Osteocyte (in vitro differentiated cells): ENCODE measurements at regions not wholly inside any gene's neighbourhood (a gene's known extent, or its start where the extent isn't known, plus 50 kb on each side); places are given as distances from the start of the nearest gene placed in this dataset.
A peak's percentile ranks its signal among the peaks of the same experiment; 100 is the strongest.

Source experiments
- DNase-seq: peaks from one replicate; pipeline ENCODE4 v3.0.0; 2021; ENCODE audit warnings: mixed read lengths; ENCODE audit not compliant: unreplicated experiment; ENCODE audit errors: extremely low spot score
- H3K27ac Mint-ChIP-seq: one replicate; pipeline ENCODE4 v1.8.0; 2021; ENCODE audit warnings: mild to moderate bottlenecking, mixed read lengths; ENCODE audit not compliant: unreplicated experiment
- H3K27me3 Mint-ChIP-seq: one replicate; pipeline ENCODE4 v1.8.0; 2021; ENCODE audit warnings: mixed read lengths; ENCODE audit not compliant: unreplicated experiment
- H3K36me3 Mint-ChIP-seq: one replicate; pipeline ENCODE4 v1.8.0; 2021; ENCODE audit warnings: mixed read lengths; ENCODE audit not compliant: unreplicated experiment
- H3K4me1 Mint-ChIP-seq: one replicate; pipeline ENCODE4 v1.8.0; 2021; ENCODE audit warnings: mixed read lengths; ENCODE audit not compliant: unreplicated experiment
- H3K4me3 Mint-ChIP-seq: one replicate; pipeline ENCODE4 v1.8.0; 2021; ENCODE audit warnings: mild to moderate bottlenecking, moderate library complexity, mixed read lengths; ENCODE audit not compliant: unreplicated experiment
- H3K9me3 Mint-ChIP-seq: one replicate; pipeline ENCODE4 v1.8.0; 2021; ENCODE audit warnings: mixed read lengths; ENCODE audit not compliant: unreplicated experiment
- CTCF ChIP-seq: fragments of 200-600 bp; sonication (generic); IDR thresholded peaks from 2 replicates; pipeline ENCODE4 v1.5.0; 2021; ENCODE audit warnings: antibody characterized with exemption, mild to moderate bottlenecking, moderate library complexity

- Mint-ChIP-seq H3K4me3 (no peak overlapping the region), H3K27ac (no peak overlapping the region), H3K27me3 (no peaks in the 10 kb centered on the region), H3K9me3 (no peaks in the 10 kb centered on the region), H3K4me1 (peaks cover 3% of the 10 kb centered on the region), H3K36me3 (no peaks in the 10 kb centered on the region)
- no peak for TF ChIP-seq CTCF
- no peak for DNase-seq
Measured at GRCh38 chr15:87619161-87619960, 637.2 kb downstream of the NTRK3 start.

- no peak for TF ChIP-seq CTCF
- no peaks in the 10 kb centered on the region for H3K36me3 Mint-ChIP-seq
- no peak overlapping the region for H3K27ac Mint-ChIP-seq
- peaks cover 3% of the 10 kb centered on the region for H3K4me1 Mint-ChIP-seq
- H3K9me3 Mint-ChIP-seq, result no peaks in the 10 kb centered on the region
- H3K4me3 Mint-ChIP-seq, result no peak overlapping the region
- DNase-seq, result no peak
- H3K27me3 Mint-ChIP-seq, result no peaks in the 10 kb centered on the region
Measured at GRCh38 chr15:87618203-87618725, 638.3 kb downstream of the NTRK3 start.

GRCh38 chr15:87614704-87615103, 641.8 kb downstream of the NTRK3 start:
- Mint-ChIP-seq H3K36me3 (no peaks in the 10 kb centered on the region), H3K27ac (no peak overlapping the region), H3K27me3 (no peaks in the 10 kb centered on the region), H3K4me3 (no peak overlapping the region), H3K4me1 (peaks cover 10% of the 10 kb centered on the region), H3K9me3 (no peaks in the 10 kb centered on the region)
- DNase-seq, result no peak
- no peak for TF ChIP-seq CTCF

- DNase-seq, result no peak
- Mint-ChIP-seq H3K4me3 (no peak overlapping the region), H3K27me3 (no peaks in the 10 kb centered on the region), H3K27ac (no peak overlapping the region), H3K9me3 (no peaks in the 10 kb centered on the region), H3K4me1 (peaks cover 12% of the 10 kb centered on the region), H3K36me3 (no peaks in the 10 kb centered on the region)
- no peak for TF ChIP-seq CTCF
Measured at GRCh38 chr15:87610366-87610765, 646.2 kb downstream of the NTRK3 start.

- no peak for TF ChIP-seq CTCF
- Mint-ChIP-seq H3K4me3 (no peak overlapping the region), H3K36me3 (no peaks in the 10 kb centered on the region), H3K4me1 (peaks cover 12% of the 10 kb centered on the region), H3K27me3 (no peaks in the 10 kb centered on the region), H3K27ac (peak overlapping the region; percentile 28), H3K9me3 (no peaks in the 10 kb centered on the region)
- no peak for DNase-seq
Measured at GRCh38 chr15:87609894-87610293, 646.6 kb downstream of the NTRK3 start.
